Stomach (tissue), 8 donors: ENCODE measurements at regions not wholly inside any gene's neighbourhood (a gene's known extent, or its start where the extent isn't known, plus 50 kb on each side); places are given as distances from the start of the nearest gene placed in this dataset.
A peak's percentile ranks its signal among the peaks of the same experiment; 100 is the strongest.

Source experiments
- DNase-seq, 2 donors: peaks; one replicate each; pipeline versions ENCODE4 v3.0.0 to v3.0.0-alpha.2; 2013 to 2019
- H3K27ac ChIP-seq, 5 donors: fragments of 200-600 bp in 4 of 5; sonication (generic) in 4 of 5; one replicate each; pipeline ENCODE4 v1.5.1; 2013 to 2019; ENCODE audit warnings: mild to moderate bottlenecking in 1 of 5, moderate library complexity in 1 of 5
- H3K27me3 ChIP-seq, 3 donors: fragments of 200-600 bp; sonication (generic); one replicate each; pipeline ENCODE4 v1.5.1; 2017 to 2019; ENCODE audit warnings: mixed run types in 1 of 3
- H3K36me3 ChIP-seq, 4 donors: fragments of 200-600 bp; sonication (generic); 1 replicate in 3 of 4; 2 replicates in 1 of 4; pipeline ENCODE4 v1.5.1; 2016 to 2019
- H3K4me1 ChIP-seq, 4 donors: fragments of 200-600 bp; sonication (generic); one replicate each; pipeline ENCODE4 v1.5.1; 2016 to 2019
- H3K4me3 ChIP-seq, 4 donors: fragments of 200-600 bp; sonication (generic) in 3 of 4; one replicate each; pipeline ENCODE4 v1.5.1; 2016 to 2019; ENCODE audit warnings: mild to moderate bottlenecking in 1 of 4
- H3K9me3 ChIP-seq, 4 donors: fragments of 200-600 bp; sonication (generic); one replicate each; pipeline ENCODE4 v1.5.1; 2016 to 2019
- CTCF ChIP-seq, 7 experiments: fragments of 450-650 bp in 4 of 7; fragments of 200-600 bp in 3 of 7; sonication (generic) in 3 of 7; IDR thresholded peaks; one replicate each; pipeline ENCODE4 v1.5.1; 2016 to 2019; ENCODE audit warnings: antibody characterized with exemption in 7 of 7, control low read depth in 2 of 7, mild to moderate bottlenecking in 1 of 7
- EP300 ChIP-seq: sonication (generic); formaldehyde crosslinking; IDR thresholded peaks from one replicate; pipeline ENCODE4 v1.6.1; 2017; ENCODE audit warnings: antibody characterized with exemption
- POLR2A ChIP-seq, 4 donors: fragments of 450-650 bp; IDR thresholded peaks; one replicate each; pipeline ENCODE4 v1.6.1; 2016; ENCODE audit warnings: antibody characterized with exemption in 4 of 4, control low read depth in 2 of 4, mild to moderate bottlenecking in 1 of 4, moderate library complexity in 1 of 4
- POLR2AphosphoS5 ChIP-seq, 3 donors: sonication (generic); formaldehyde crosslinking; IDR thresholded peaks; one replicate each; pipeline ENCODE4 v1.6.1; 2016; ENCODE audit warnings: antibody characterized with exemption in 3 of 3
- WGBS, 5 donors: extraction: QIAGEN DNeasy Blood & Tissue Kit in 3 of 5; methylation state at CpG; one replicate each; pipeline versions ENCODE4 v1.1.5 to v1.1.7; 2013 to 2018; 5-methylcytosine and 5-hydroxymethylcytosine counted together
- intact Hi-C: fragments of 100-400 bp; cut with DNase I; formaldehyde crosslinking; loops from one replicate; pipeline ENCODE4 v1.15.1; 2023; ENCODE audit warnings: low total_unique reads
- donor health status: healthy with polysubstance abuse.
- donor health status: Bipolar disorder and iron deficiency.
- donor health status: healthy.

- peak overlapping the region in 4 of 5 donors; percentile 47 to 61 (median 60) for H3K27ac ChIP-seq
- TF ChIP-seq POLR2A (IDR thresholded peaks at IDR 0.05) (no peak), CTCF (IDR thresholded peaks at IDR 0.05) (no peak), EP300 (no peak), POLR2AphosphoS5 (IDR thresholded peaks at IDR 0.05) (no peak)
- WGBS, 5 donors = 58 to 72% (median 65%) methylated on average over 4 of the region's 4 CpGs
These were observed 146.7 kb upstream of the THBS1 start for GRCh38 chr15:39434163-39434562.

GRCh38 chr15:39434751-39435238 is 146.1 kb upstream of the THBS1 start:
- intact Hi-C loops = no loop called here
- H3K27me3 ChIP-seq = no peaks in the 10 kb centered on the region
- H3K9me3 ChIP-seq = no peaks in the 10 kb centered on the region
- WGBS, 5 donors = 16 to 32% (median 25%) methylated on average over 5 of the region's 5 CpGs
- H3K36me3 ChIP-seq = no peaks in the 10 kb centered on the region
- TF ChIP-seq EP300 (no peak), POLR2A (IDR thresholded peaks at IDR 0.05) (no peak), CTCF (IDR thresholded peaks at IDR 0.05) (no peak), POLR2AphosphoS5 (IDR thresholded peaks at IDR 0.05) (peak in 2 of 3 donors; percentile 4 to 13)
- peak in 1 of 2 donors; percentile 77 for DNase-seq
- H3K27ac ChIP-seq = peak overlapping the region in 4 of 5 donors; percentile 47 to 61 (median 60)
- H3K4me3 ChIP-seq = no peak overlapping the region
- peaks cover 6 to 48% (median 24%) of the 10 kb centered on the region in 4 donors for H3K4me1 ChIP-seq

More at GRCh38 chr15:39434163-39434562, 146.7 kb upstream of the THBS1 start:
- intact Hi-C loops = no loop called here
- Histone ChIP-seq H3K27me3 (no peaks in the 10 kb centered on the region), H3K4me3 (no peak overlapping the region), H3K36me3 (no peaks in the 10 kb centered on the region), H3K9me3 (no peaks in the 10 kb centered on the region), H3K4me1 (peaks cover 10 to 54% (median 24%) of the 10 kb centered on the region in 4 donors)
- DNase-seq = peak in 1 of 2 donors; percentile 45

- Histone ChIP-seq H3K27ac (peak overlapping the region in 2 of 5 donors; percentile 47 to 61), H3K27me3 (no peaks in the 10 kb centered on the region), H3K4me3 (no peak overlapping the region), H3K4me1 (peaks cover 3 to 43% (median 24%) of the 10 kb centered on the region in 4 donors), H3K9me3 (no peaks in the 10 kb centered on the region), H3K36me3 (no peaks in the 10 kb centered on the region)
- WGBS, 5 donors = 23 to 43% (median 35%) methylated on average over 2 of the region's 2 CpGs
- no peak for TF ChIP-seq EP300
- TF ChIP-seq POLR2A (IDR thresholded peaks at IDR 0.05) = no peak
- intact Hi-C loops = no loop called here
- DNase-seq = no peak
These were observed 145.6 kb upstream of the THBS1 start for GRCh38 chr15:39435244-39435643.

GRCh38 chr15:39438260-39438659 is 142.6 kb upstream of the THBS1 start:
- Histone ChIP-seq H3K27me3 (no peaks in the 10 kb centered on the region), H3K4me3 (no peak overlapping the region), H3K4me1 (peaks cover 0 to 30% (median 16%) of the 10 kb centered on the region in 4 donors), H3K27ac (no peak overlapping the region), H3K36me3 (no peaks in the 10 kb centered on the region), H3K9me3 (no peaks in the 10 kb centered on the region)
- no peak for DNase-seq
- WGBS, 5 donors = 43 to 57% (median 49%) methylated on average over 5 of the region's 5 CpGs
- intact Hi-C loops = no loop called here
- TF ChIP-seq CTCF (IDR thresholded peaks at IDR 0.05) (no peak), POLR2A (IDR thresholded peaks at IDR 0.05) (no peak)

- WGBS, 5 donors = 81 to 87% (median 84%) methylated on average over 9 of the region's 9 CpGs
- no peaks in the 10 kb centered on the region for H3K9me3 ChIP-seq
- peak in 1 of 2 donors; percentile 24 for DNase-seq
- no peak overlapping the region for H3K27ac ChIP-seq
- intact Hi-C loops = no loop called here
- H3K27me3 ChIP-seq = no peaks in the 10 kb centered on the region
- H3K4me3 ChIP-seq = no peak overlapping the region
- TF ChIP-seq POLR2AphosphoS5 (IDR thresholded peaks at IDR 0.05) = no peak
- no peak for TF ChIP-seq CTCF (IDR thresholded peaks at IDR 0.05)
- TF ChIP-seq POLR2A (IDR thresholded peaks at IDR 0.05) = no peak
- TF ChIP-seq EP300 = no peak
- no peaks in the 10 kb centered on the region for H3K36me3 ChIP-seq
- H3K4me1 ChIP-seq = peaks cover 0 to 23% (median 12%) of the 10 kb centered on the region in 4 donors
These were observed 141.9 kb upstream of the THBS1 start for GRCh38 chr15:39438799-39439592.
